ENCODE measurements at regions not wholly inside any gene's neighbourhood (a gene's known extent, or its start where the extent isn't known, plus 50 kb on each side); places are given as distances from the start of the nearest gene placed in this dataset.

DNA sequence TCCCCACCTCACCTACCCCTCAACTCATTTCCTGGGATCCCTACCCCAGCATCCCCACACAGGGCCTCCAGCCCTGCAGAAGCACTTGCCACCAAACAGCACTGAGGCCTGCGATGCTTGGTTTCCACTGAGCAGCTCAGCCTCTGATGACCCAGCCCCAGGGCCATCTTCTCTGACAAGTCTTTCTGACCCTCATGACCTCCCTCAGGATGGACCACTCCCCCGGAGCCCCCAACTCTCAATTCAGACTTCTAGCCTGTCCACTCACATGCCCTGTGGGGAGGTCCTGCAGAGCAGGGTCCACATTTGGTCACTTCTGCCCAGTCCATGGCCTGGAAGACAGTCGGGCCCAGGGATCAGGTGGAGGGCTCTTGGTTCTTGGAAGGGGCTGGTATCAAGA lies 63.4 kb upstream of the SPATA12 start (continued):
- TF ChIP-seq, protein P1, sequence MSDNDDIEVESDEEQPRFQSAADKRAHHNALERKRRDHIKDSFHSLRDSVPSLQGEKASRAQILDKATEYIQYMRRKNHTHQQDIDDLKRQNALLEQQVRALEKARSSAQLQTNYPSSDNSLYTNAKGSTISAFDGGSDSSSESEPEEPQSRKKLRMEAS (CRISPR knock-in tag; IDR thresholded peaks at IDR 0.05) = no peak
- no peak for TF ChIP-seq ZNF263 (CRISPR knock-in tag; IDR thresholded peaks at IDR 0.05; ENCODE audit: low read depth)
- TF ChIP-seq, protein P2, sequence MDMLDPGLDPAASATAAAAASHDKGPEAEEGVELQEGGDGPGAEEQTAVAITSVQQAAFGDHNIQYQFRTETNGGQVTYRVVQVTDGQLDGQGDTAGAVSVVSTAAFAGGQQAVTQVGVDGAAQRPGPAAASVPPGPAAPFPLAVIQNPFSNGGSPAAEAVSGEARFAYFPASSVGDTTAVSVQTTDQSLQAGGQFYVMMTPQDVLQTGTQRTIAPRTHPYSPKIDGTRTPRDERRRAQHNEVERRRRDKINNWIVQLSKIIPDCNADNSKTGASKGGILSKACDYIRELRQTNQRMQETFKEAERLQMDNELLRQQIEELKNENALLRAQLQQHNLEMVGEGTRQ (CRISPR knock-in tag; IDR thresholded peaks at IDR 0.05) = no peak
- TF ChIP-seq ZNF396 (CRISPR knock-in tag; IDR thresholded peaks at IDR 0.05; ENCODE audit: borderline replicate concordance) = no peak
- TF ChIP-seq, protein P3, sequence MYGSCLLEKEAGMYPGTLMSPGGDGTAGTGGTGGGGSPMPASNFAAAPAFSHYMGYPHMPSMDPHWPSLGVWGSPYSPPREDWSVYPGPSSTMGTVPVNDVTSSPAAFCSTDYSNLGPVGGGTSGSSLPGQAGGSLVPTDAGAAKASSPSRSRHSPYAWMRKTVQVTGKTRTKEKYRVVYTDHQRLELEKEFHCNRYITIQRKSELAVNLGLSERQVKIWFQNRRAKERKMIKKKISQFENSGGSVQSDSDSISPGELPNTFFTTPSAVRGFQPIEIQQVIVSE (CRISPR knock-in tag; IDR thresholded peaks at IDR 0.05; ENCODE audit: borderline replicate concordance) = no peak
- TF ChIP-seq, protein P4, sequence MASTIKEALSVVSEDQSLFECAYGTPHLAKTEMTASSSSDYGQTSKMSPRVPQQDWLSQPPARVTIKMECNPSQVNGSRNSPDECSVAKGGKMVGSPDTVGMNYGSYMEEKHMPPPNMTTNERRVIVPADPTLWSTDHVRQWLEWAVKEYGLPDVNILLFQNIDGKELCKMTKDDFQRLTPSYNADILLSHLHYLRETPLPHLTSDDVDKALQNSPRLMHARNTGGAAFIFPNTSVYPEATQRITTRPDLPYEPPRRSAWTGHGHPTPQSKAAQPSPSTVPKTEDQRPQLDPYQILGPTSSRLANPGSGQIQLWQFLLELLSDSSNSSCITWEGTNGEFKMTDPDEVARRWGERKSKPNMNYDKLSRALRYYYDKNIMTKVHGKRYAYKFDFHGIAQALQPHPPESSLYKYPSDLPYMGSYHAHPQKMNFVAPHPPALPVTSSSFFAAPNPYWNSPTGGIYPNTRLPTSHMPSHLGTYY (CRISPR knock-in tag; IDR thresholded peaks at IDR 0.05) = no peak
- no peak for TF ChIP-seq ZNF219 (CRISPR knock-in tag; IDR thresholded peaks at IDR 0.05; ENCODE audit: borderline replicate concordance)
- TF ChIP-seq ZNF317 (CRISPR knock-in tag; IDR thresholded peaks at IDR 0.05; ENCODE audit: borderline replicate concordance, low read depth) = no peak
- TF ChIP-seq, protein P5, sequence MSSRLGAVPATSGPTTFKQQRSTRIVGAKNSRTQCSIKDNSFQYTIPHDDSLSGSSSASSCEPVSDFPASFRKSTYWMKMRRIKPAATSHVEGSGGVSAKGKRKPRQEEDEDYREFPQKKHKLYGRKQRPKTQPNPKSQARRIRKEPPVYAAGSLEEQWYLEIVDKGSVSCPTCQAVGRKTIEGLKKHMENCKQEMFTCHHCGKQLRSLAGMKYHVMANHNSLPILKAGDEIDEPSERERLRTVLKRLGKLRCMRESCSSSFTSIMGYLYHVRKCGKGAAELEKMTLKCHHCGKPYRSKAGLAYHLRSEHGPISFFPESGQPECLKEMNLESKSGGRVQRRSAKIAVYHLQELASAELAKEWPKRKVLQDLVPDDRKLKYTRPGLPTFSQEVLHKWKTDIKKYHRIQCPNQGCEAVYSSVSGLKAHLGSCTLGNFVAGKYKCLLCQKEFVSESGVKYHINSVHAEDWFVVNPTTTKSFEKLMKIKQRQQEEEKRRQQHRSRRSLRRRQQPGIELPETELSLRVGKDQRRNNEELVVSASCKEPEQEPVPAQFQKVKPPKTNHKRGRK (CRISPR knock-in tag; IDR thresholded peaks at IDR 0.05; ENCODE audit: borderline replicate concordance) = no peak
- no peak for TF ChIP-seq CBFB (CRISPR knock-in tag; IDR thresholded peaks at IDR 0.05; ENCODE audit: low read depth)
- TF ChIP-seq, protein P6, sequence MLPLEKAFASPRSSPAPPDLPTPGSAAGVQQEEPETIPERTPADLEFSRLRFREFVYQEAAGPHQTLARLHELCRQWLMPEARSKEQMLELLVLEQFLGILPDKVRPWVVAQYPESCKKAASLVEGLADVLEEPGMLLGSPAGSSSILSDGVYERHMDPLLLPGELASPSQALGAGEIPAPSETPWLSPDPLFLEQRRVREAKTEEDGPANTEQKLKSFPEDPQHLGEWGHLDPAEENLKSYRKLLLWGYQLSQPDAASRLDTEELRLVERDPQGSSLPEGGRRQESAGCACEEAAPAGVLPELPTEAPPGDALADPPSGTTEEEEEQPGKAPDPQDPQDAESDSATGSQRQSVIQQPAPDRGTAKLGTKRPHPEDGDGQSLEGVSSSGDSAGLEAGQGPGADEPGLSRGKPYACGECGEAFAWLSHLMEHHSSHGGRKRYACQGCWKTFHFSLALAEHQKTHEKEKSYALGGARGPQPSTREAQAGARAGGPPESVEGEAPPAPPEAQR (CRISPR knock-in tag; IDR thresholded peaks at IDR 0.05) = no peak
- no peak for TF ChIP-seq ZNF423 (CRISPR knock-in tag; IDR thresholded peaks at IDR 0.05)
- TF ChIP-seq SMAD3 (CRISPR knock-in tag; IDR thresholded peaks at IDR 0.05; ENCODE audit: borderline replicate concordance) = no peak

DNA sequence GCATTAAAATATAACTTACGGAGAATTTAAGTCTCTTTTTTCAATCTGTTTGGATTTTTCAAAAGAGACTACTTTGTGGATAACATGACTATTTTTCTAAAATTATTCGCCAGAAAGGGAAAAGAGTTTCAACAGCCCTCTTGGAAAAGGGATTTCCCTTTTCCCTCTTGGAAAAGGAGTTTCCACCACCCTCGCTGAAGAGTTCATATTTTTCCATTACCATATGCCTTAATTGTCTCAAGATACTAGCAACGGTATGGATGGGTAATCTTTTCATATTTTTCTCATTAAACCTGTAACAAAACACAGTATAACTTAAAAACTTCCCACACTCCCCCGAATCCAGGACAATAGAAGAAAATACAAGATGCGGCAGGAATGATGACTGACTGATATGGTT lies 66.1 kb upstream of the SPATA12 start:
- CTCF ChIA-PET = interaction anchor here (0.6 kb wide), 1 partner anchor 193 kb away, joined by 5 read pairs; the partner anchor contains the start of gene ARHGEF3
- H3K4me3 Mint-ChIP-seq = no peak overlapping the region
- no peak overlapping the region for H3K27ac Mint-ChIP-seq
- POLR2A ChIA-PET = no interaction called here
- ATAC-seq (no peak), DNase-seq (ENCODE audit: low spot score) (no peak)
- TF ChIP-seq TP53 (CRISPR knock-in tag; IDR thresholded peaks at IDR 0.05) = no peak
- peaks cover 3% of the 10 kb centered on the region for H3K27me3 Mint-ChIP-seq (ENCODE audit: low read depth)
- H3K36me3 Mint-ChIP-seq = no peaks in the 10 kb centered on the region
- H3K9me3 Mint-ChIP-seq = no peaks in the 10 kb centered on the region
- peaks cover 14% of the 10 kb centered on the region for H3K4me1 Mint-ChIP-seq

DNA sequence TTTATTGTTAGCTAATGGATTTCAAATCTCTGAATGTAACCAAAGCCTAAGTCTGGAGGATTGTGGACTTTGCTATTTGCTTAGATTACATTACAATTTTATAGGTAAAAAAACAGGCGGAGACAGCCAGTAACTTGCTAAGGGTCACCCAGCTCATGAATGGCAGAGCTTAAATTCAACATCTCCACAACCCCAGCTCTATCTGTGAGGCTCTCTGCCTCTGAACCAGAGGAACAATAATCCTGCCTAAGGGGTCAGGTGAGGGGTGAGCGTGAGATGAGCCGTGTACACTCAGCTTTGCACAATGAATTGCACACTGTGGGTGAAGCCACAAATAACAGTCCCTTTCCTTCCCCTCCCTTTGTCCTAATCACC lies 69.8 kb upstream of the SPATA12 start:
- no peaks in the 10 kb centered on the region for H3K9me3 Mint-ChIP-seq
- H3K36me3 Mint-ChIP-seq = no peaks in the 10 kb centered on the region
- ChIA-PET POLR2A (no interaction called here), CTCF (interaction anchor here (1.2 to 5.3 kb wide), 3 partner anchors 13 to 287 kb away, joined by 3 to 112 read pairs (median 98); partner anchors contain the start of gene ARHGEF3)
- peaks cover 24% of the 10 kb centered on the region for H3K4me1 Mint-ChIP-seq
- no peak overlapping the region for H3K4me3 Mint-ChIP-seq
- H3K27me3 Mint-ChIP-seq (ENCODE audit: low read depth) = peaks cover 3% of the 10 kb centered on the region
- ATAC-seq = no peak
- TF ChIP-seq HMGA2 (CRISPR knock-in tag; IDR thresholded peaks at IDR 0.05) = no peak
- DNase-seq (ENCODE audit: low spot score) = no peak
- no peak overlapping the region for H3K27ac Mint-ChIP-seq
